B cell (primary cell): ENCODE measurements at regions not wholly inside any gene's neighbourhood (a gene's known extent, or its start where the extent isn't known, plus 50 kb on each side); places are given as distances from the start of the nearest gene placed in this dataset.

Source experiments
- ATAC-seq: fragments of 200-7000 bp; cut with Tn5 transposase; one replicate; pipeline ENCODE4 v1.10.0; 2021; ENCODE audit warnings: low read depth, mild to moderate bottlenecking, moderate number of reproducible peaks, moderate library complexity
- CTCF ChIA-PET: fragments of 350-600 bp; sonication (Branson Sonifier 250); formaldehyde crosslinking; loops from one replicate; lab custom pipeline; 2021; ENCODE audit warnings: antibody characterized with exemption, inconsistent platforms; lab: Charles Lee
- POLR2A ChIA-PET: fragments of 350-600 bp; sonication (Branson Sonifier 250); formaldehyde crosslinking; loops from one replicate; lab custom pipeline; 2021; ENCODE audit warnings: antibody characterized with exemption; lab: Charles Lee
- DNase-seq: peaks from one replicate; pipeline ENCODE4 v3.0.0; 2013
- H2AFZ ChIP-seq: 2 replicates; pipeline ENCODE4 v1.6.1; 2012; ENCODE audit warnings: mild to moderate bottlenecking, low read depth, low read length; ENCODE audit not compliant: insufficient read depth, poor library complexity, severe bottlenecking
- H3K27ac ChIP-seq, 2 donors: 1 replicate in 1 of 2; 2 replicates in 1 of 2; pipeline ENCODE4 v1.5.1; 2012 to 2013; ENCODE audit warnings: low read length in 2 of 2, mild to moderate bottlenecking in 2 of 2, moderate library complexity in 1 of 2
- H3K27me3 ChIP-seq, 4 experiments: fragments of 200-600 bp in 1 of 4; sonication (generic) in 1 of 4; replicated peaks in 1 of 4; 1 replicate in 2 of 4; 2 replicates in 2 of 4; pipeline versions ENCODE4 v1.6.1 to v1.7.0; 2013 to 2016; ENCODE audit warnings: low read length in 3 of 4, mild to moderate bottlenecking in 2 of 4, mixed read lengths in 1 of 4, moderate library complexity in 1 of 4; ENCODE audit not compliant: insufficient read depth in 4 of 4, control insufficient read depth in 3 of 4; ENCODE audit errors: control extremely low read depth in 1 of 4
- H3K36me3 ChIP-seq, 2 experiments: replicated peaks in 1 of 2; 1 replicate in 1 of 2; 2 replicates in 1 of 2; pipeline versions ENCODE4 v1.6.1 to v1.7.1; 2013; ENCODE audit warnings: low read length in 1 of 2; ENCODE audit not compliant: insufficient read depth in 2 of 2, control insufficient read depth in 1 of 2; ENCODE audit errors: control extremely low read depth in 1 of 2, extremely low read depth in 1 of 2
- H3K4me1 ChIP-seq, 2 donors: fragments of 200-600 bp in 1 of 2; sonication (generic) in 1 of 2; 1 replicate in 1 of 2; 2 replicates in 1 of 2; pipeline versions ENCODE4 v1.5.1 to v1.6.1; 2013 to 2017; ENCODE audit warnings: low read length in 2 of 2; ENCODE audit not compliant: control insufficient read depth in 2 of 2, insufficient read depth in 2 of 2
- H3K4me2 ChIP-seq: replicated peaks from 2 replicates; pipeline ENCODE3; 2012; ENCODE audit warnings: mild to moderate bottlenecking, low read depth, low read length; ENCODE audit not compliant: poor library complexity, severe bottlenecking
- H3K4me3 ChIP-seq, 5 experiments: fragments of 200-600 bp in 1 of 5; sonication (generic) in 1 of 5; 1 replicate in 3 of 5; 2 replicates in 2 of 5; pipeline versions ENCODE4 v1.5.1 to v1.7.0; 2011 to 2016; ENCODE audit warnings: low read length in 4 of 5, mild to moderate bottlenecking in 4 of 5, low read depth in 2 of 5, control low read depth in 1 of 5, moderate library complexity in 1 of 5; ENCODE audit not compliant: insufficient read depth in 1 of 5; ENCODE audit errors: control extremely low read depth in 1 of 5, extremely low read depth in 1 of 5
- H3K79me2 ChIP-seq: fragments of 200-600 bp; sonication (generic); one replicate; pipeline ENCODE4 v1.6.0; 2016; ENCODE audit warnings: low read length; ENCODE audit not compliant: control insufficient read depth, insufficient read depth
- H3K9ac ChIP-seq: fragments of 200-600 bp; sonication (generic); 2 replicates; pipeline ENCODE4 v1.6.1; 2017; ENCODE audit warnings: mild to moderate bottlenecking, low read length, moderate library complexity
- H3K9me3 ChIP-seq, 3 donors: one replicate each; pipeline versions ENCODE4 v1.6.1 to v1.7.1; 2013; ENCODE audit warnings: low read length in 2 of 3; ENCODE audit not compliant: control insufficient read depth in 2 of 3, insufficient read depth in 1 of 3; ENCODE audit errors: control extremely low read depth in 1 of 3
- H4K20me1 ChIP-seq: 2 replicates; pipeline ENCODE4 v1.6.0; 2012; ENCODE audit warnings: mild to moderate bottlenecking, low read length; ENCODE audit not compliant: insufficient read depth, control insufficient read depth, poor library complexity, severe bottlenecking
- H3K27ac Mint-ChIP-seq: one replicate; pipeline ENCODE4 v1.8.0; 2021; ENCODE audit warnings: mixed read lengths
- H3K27me3 Mint-ChIP-seq: one replicate; pipeline ENCODE4 v1.8.0; 2021; ENCODE audit warnings: mixed read lengths
- H3K4me1 Mint-ChIP-seq: one replicate; pipeline ENCODE4 v1.8.0; 2021; ENCODE audit warnings: mixed read lengths
- H3K4me3 Mint-ChIP-seq: one replicate; pipeline ENCODE4 v1.8.0; 2021; ENCODE audit warnings: mixed read lengths
- H3K9me3 Mint-ChIP-seq: one replicate; pipeline ENCODE4 v1.8.0; 2022; ENCODE audit warnings: mixed read lengths; ENCODE audit not compliant: insufficient read depth
- EZH2 ChIP-seq: IDR thresholded peaks from 2 replicates; pipeline ENCODE4 v1.6.1; 2012; ENCODE audit warnings: borderline replicate concordance, low read depth, mild to moderate bottlenecking, moderate library complexity, low read length; ENCODE audit not compliant: insufficient read depth, poor library complexity, severe bottlenecking
- WGBS: methylation state at CpG from one replicate; pipeline ENCODE4 v1.1.5; 2013; ENCODE audit warnings: missing lambda C conversion rate; ENCODE audit not compliant: insufficient coverage; 5-methylcytosine and 5-hydroxymethylcytosine counted together
- intact Hi-C: fragments of 100-400 bp; cut with micrococcal nuclease; formaldehyde crosslinking; loops from one replicate; pipeline ENCODE4 v1.10.0; 2022
- TF ChIP-seq, protein P1 (sequence below): fragments of 200-600 bp; IDR thresholded peaks from one replicate; pipeline ENCODE4 v1.8.0; 2022; ENCODE audit warnings: antibody characterized with exemption, mild to moderate bottlenecking

DNA sequence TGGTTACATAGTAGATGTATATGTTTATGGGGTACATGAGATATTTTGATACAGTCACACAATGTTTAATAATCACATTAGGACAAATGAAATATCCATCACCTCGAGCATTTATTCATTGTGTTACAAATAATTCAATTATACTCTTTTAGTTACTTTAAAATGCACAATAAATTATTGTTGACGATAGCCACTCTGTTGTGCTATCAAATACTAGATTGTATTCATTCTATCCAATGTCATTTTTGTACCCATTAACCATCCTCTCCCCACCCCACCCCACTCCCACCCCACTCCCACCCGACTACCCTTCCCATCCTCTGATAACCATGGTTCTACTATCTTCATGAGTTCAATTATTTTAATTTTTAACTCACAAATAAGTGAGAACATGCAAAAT is 585.4 kb downstream of the CDH26 start:
- Histone ChIP-seq H3K9me3 (peaks cover 0 to 4% (median 0%) of the 10 kb centered on the region in 3 donors), H3K36me3 (no peaks in the 10 kb centered on the region), H3K9ac (no peak overlapping the region), H3K27me3 (no peaks in the 10 kb centered on the region), H4K20me1 (no peaks in the 10 kb centered on the region), H3K4me1 (no peaks in the 10 kb centered on the region), H2AFZ (no peak overlapping the region), H3K27ac (no peak overlapping the region), H3K4me3 (no peak overlapping the region), H3K79me2 (no peaks in the 10 kb centered on the region), H3K4me2 (no peak overlapping the region)
- intact Hi-C loops: no loop called here
- H3K4me3 Mint-ChIP-seq: no peak overlapping the region
- no peak for ATAC-seq
- no CpG with 5 or more reads among the region's 3 CpGs for WGBS
- ChIA-PET POLR2A (no interaction called here), CTCF (no interaction called here)
- no peaks in the 10 kb centered on the region for H3K4me1 Mint-ChIP-seq
- TF ChIP-seq EZH2: no peak
- TF ChIP-seq, protein P1, sequence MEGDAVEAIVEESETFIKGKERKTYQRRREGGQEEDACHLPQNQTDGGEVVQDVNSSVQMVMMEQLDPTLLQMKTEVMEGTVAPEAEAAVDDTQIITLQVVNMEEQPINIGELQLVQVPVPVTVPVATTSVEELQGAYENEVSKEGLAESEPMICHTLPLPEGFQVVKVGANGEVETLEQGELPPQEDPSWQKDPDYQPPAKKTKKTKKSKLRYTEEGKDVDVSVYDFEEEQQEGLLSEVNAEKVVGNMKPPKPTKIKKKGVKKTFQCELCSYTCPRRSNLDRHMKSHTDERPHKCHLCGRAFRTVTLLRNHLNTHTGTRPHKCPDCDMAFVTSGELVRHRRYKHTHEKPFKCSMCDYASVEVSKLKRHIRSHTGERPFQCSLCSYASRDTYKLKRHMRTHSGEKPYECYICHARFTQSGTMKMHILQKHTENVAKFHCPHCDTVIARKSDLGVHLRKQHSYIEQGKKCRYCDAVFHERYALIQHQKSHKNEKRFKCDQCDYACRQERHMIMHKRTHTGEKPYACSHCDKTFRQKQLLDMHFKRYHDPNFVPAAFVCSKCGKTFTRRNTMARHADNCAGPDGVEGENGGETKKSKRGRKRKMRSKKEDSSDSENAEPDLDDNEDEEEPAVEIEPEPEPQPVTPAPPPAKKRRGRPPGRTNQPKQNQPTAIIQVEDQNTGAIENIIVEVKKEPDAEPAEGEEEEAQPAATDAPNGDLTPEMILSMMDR: no peak
- DNase-seq: no peak
- peaks cover 5% of the 10 kb centered on the region for H3K9me3 Mint-ChIP-seq
- H3K27me3 Mint-ChIP-seq: no peaks in the 10 kb centered on the region
- no peak overlapping the region for H3K27ac Mint-ChIP-seq

DNA sequence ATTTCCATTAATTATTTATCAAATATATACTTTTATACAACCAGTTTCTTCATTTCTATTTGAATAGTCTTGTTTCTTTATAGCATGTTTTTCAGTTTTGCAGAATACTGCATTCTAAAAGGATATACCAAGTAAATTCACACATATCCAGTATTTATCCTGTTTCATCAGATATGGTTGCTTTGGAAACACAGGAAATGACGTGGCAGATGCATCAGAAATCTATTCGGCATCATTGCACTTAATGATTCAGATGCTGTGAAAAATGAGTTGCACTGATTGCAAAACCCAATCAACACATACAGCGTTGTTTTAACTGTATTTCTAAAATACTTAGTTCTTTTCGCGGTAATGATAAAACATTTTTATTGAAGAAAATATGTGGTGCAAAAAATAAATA is 594.9 kb downstream of the CDH26 start:
- intact Hi-C loops: no loop called here
- no peaks in the 10 kb centered on the region for H3K36me3 ChIP-seq
- H3K27ac Mint-ChIP-seq: no peak overlapping the region
- no peaks in the 10 kb centered on the region for H3K4me1 Mint-ChIP-seq
- no peak overlapping the region for H2AFZ ChIP-seq
- peaks cover 0 to 2% (median 0%) of the 10 kb centered on the region in 4 experiments for H3K27me3 ChIP-seq
- no peak for ATAC-seq
- no peak overlapping the region for H3K4me3 Mint-ChIP-seq
- TF ChIP-seq, protein P1: no peak
- no peak for TF ChIP-seq EZH2
- H3K27ac ChIP-seq: no peak overlapping the region
- no peak for DNase-seq
- ChIA-PET POLR2A (no interaction called here), CTCF (no interaction called here)
- H3K9me3 ChIP-seq: peaks cover 0 to 9% (median 0%) of the 10 kb centered on the region in 3 donors
- no peaks in the 10 kb centered on the region for H3K4me1 ChIP-seq
- H3K9ac ChIP-seq: no peak overlapping the region
- H3K79me2 ChIP-seq: no peaks in the 10 kb centered on the region
- no peak overlapping the region for H3K4me2 ChIP-seq
- WGBS: 67% methylated on average over 1 of the region's 5 CpGs
- no peaks in the 10 kb centered on the region for H4K20me1 ChIP-seq
- H3K27me3 Mint-ChIP-seq: no peaks in the 10 kb centered on the region
- H3K4me3 ChIP-seq: no peak overlapping the region
- H3K9me3 Mint-ChIP-seq: no peaks in the 10 kb centered on the region
